ENCODE measurements at regions not wholly inside any gene's neighbourhood (a gene's known extent, or its start where the extent isn't known, plus 50 kb on each side); places are given as distances from the start of the nearest gene placed in this dataset.

DNA sequence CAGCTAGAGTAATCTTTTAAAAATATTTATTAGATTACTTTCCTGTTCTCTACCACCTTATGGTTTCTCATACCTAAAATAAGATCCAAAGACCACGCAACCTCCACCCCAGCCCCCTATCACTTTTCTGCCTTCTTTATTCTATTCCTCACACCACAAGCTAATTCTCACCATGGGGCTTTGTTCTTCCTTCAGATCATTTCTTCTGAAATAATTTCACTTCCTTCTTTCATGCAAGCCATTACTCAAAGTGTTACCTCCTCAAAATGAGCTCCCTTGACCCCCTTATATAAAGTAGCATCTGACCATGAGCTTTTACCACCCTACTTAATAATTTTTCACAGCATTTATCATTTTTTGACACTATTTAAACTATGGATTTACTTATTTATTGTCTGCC is 233.2 kb upstream of the TMCO5A start:
- TF ChIP-seq POLR2A (IDR thresholded peaks at IDR 0.05), result no peak
- TF ChIP-seq, protein P1, sequence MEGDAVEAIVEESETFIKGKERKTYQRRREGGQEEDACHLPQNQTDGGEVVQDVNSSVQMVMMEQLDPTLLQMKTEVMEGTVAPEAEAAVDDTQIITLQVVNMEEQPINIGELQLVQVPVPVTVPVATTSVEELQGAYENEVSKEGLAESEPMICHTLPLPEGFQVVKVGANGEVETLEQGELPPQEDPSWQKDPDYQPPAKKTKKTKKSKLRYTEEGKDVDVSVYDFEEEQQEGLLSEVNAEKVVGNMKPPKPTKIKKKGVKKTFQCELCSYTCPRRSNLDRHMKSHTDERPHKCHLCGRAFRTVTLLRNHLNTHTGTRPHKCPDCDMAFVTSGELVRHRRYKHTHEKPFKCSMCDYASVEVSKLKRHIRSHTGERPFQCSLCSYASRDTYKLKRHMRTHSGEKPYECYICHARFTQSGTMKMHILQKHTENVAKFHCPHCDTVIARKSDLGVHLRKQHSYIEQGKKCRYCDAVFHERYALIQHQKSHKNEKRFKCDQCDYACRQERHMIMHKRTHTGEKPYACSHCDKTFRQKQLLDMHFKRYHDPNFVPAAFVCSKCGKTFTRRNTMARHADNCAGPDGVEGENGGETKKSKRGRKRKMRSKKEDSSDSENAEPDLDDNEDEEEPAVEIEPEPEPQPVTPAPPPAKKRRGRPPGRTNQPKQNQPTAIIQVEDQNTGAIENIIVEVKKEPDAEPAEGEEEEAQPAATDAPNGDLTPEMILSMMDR (IDR thresholded peaks at IDR 0.05), result no peak

Data from lower leg skin (tissue), 3 donors.